Prostate gland (tissue), 2 donors: ENCODE measurements at regions not wholly inside any gene's neighbourhood (a gene's known extent, or its start where the extent isn't known, plus 50 kb on each side); places are given as distances from the start of the nearest gene placed in this dataset.
A peak's percentile ranks its signal among the peaks of the same experiment; 100 is the strongest.

Experiments used
- DNase-seq: peaks from one replicate; pipeline ENCODE4 v3.0.0-alpha.2; 2019; ENCODE audit warnings: low spot score
- H3K27ac ChIP-seq, 2 donors: fragments of 200-600 bp; sonication (generic); 2 replicates each; pipeline ENCODE4 v1.5.1; 2017 to 2019
- H3K27me3 ChIP-seq: fragments of 200-600 bp; sonication (generic); replicated peaks from 2 replicates; pipeline ENCODE4 v1.5.1; 2019; ENCODE audit not compliant: insufficient read depth
- H3K36me3 ChIP-seq, 2 donors: fragments of 200-600 bp; sonication (generic); 1 replicate in 1 of 2; 2 replicates in 1 of 2; pipeline versions ENCODE4 v1.5.1 to v1.8.1; 2017 to 2019
- H3K4me1 ChIP-seq: fragments of 200-600 bp; sonication (generic); replicated peaks from 2 replicates; pipeline ENCODE4 v1.5.1; 2019
- H3K4me3 ChIP-seq, 2 donors: fragments of 200-600 bp; sonication (generic); 2 replicates each; pipeline ENCODE4 v1.5.1; 2017 to 2019
- H3K9me3 ChIP-seq: fragments of 200-600 bp; sonication (generic); 2 replicates; pipeline ENCODE4 v1.5.1; 2017
- CTCF ChIP-seq, 4 experiments: fragments of 200-600 bp in 2 of 4; fragments of 450-650 bp in 2 of 4; sonication (generic) in 2 of 4; IDR thresholded peaks; 1 replicate in 3 of 4; 2 replicates in 1 of 4; pipeline ENCODE4 v1.5.1; 2016 to 2019; ENCODE audit warnings: antibody characterized with exemption in 4 of 4, mild to moderate bottlenecking in 2 of 4, moderate library complexity in 2 of 4
- POLR2A ChIP-seq: fragments of 450-650 bp; IDR thresholded peaks from one replicate; pipeline ENCODE4 v1.6.1; 2016; ENCODE audit warnings: antibody characterized with exemption, mild to moderate bottlenecking
- POLR2AphosphoS5 ChIP-seq: sonication (generic); formaldehyde crosslinking; IDR thresholded peaks from one replicate; pipeline ENCODE4 v1.6.1; 2017; ENCODE audit warnings: antibody characterized with exemption
- WGBS: methylation state at CpG from one replicate; pipeline ENCODE4 v1.1.5; 2018; 5-methylcytosine and 5-hydroxymethylcytosine counted together
- intact Hi-C: fragments of 100-400 bp; cut with DNase I; formaldehyde crosslinking; loops from one replicate; pipeline ENCODE4 v1.14.2; 2022

- intact Hi-C loops, result no loop called here
- H3K27ac ChIP-seq, result no peak overlapping the region
- WGBS, result 44% methylated on average over 2 of the region's 2 CpGs
- no peak for TF ChIP-seq CTCF (IDR thresholded peaks at IDR 0.05)
- TF ChIP-seq POLR2AphosphoS5, result no peak
- no peak for TF ChIP-seq POLR2A
- no peaks in the 10 kb centered on the region for H3K36me3 ChIP-seq
- DNase-seq, result no peak
- H3K9me3 ChIP-seq, result no peaks in the 10 kb centered on the region
- H3K4me1 ChIP-seq, result no peaks in the 10 kb centered on the region
- H3K27me3 ChIP-seq, result no peaks in the 10 kb centered on the region
- no peak overlapping the region for H3K4me3 ChIP-seq
Measured at GRCh38 chr12:64991121-64991611, 129.9 kb downstream of the WIF1 start.

GRCh38 chr12:64992116-64992515, 129.0 kb downstream of the WIF1 start:
- TF ChIP-seq POLR2AphosphoS5 (no peak), CTCF (IDR thresholded peaks at IDR 0.05) (no peak)
- H3K27me3 ChIP-seq, result no peaks in the 10 kb centered on the region
- 58% methylated on average over 5 of the region's 5 CpGs for WGBS
- H3K4me1 ChIP-seq, result no peaks in the 10 kb centered on the region
- DNase-seq, result no peak
- intact Hi-C loops, result no loop called here
- H3K9me3 ChIP-seq, result no peaks in the 10 kb centered on the region
- no peaks in the 10 kb centered on the region for H3K36me3 ChIP-seq
- no peak overlapping the region for H3K27ac ChIP-seq
- no peak overlapping the region for H3K4me3 ChIP-seq

- H3K4me3 ChIP-seq, result no peak overlapping the region
- H3K9me3 ChIP-seq, result no peaks in the 10 kb centered on the region
- H3K27me3 ChIP-seq, result no peaks in the 10 kb centered on the region
- no peak overlapping the region for H3K27ac ChIP-seq
- intact Hi-C loops, result no loop called here
- H3K4me1 ChIP-seq, result no peaks in the 10 kb centered on the region
- no peaks in the 10 kb centered on the region for H3K36me3 ChIP-seq
- TF ChIP-seq POLR2A (no peak), POLR2AphosphoS5 (no peak), CTCF (IDR thresholded peaks at IDR 0.05) (no peak)
- 17% methylated on average over 1 of the region's 1 CpG for WGBS
- no peak for DNase-seq
Measured at GRCh38 chr12:64992641-64993040, 128.5 kb downstream of the WIF1 start.

GRCh38 chr12:64993461-64993860, 127.6 kb downstream of the WIF1 start:
- no peak for DNase-seq
- no peak overlapping the region for H3K4me3 ChIP-seq
- H3K27ac ChIP-seq, result no peak overlapping the region
- intact Hi-C loops, result no loop called here
- TF ChIP-seq POLR2AphosphoS5, result no peak
- no peak for TF ChIP-seq CTCF (IDR thresholded peaks at IDR 0.05)
- TF ChIP-seq POLR2A, result no peak
- H3K9me3 ChIP-seq, result no peaks in the 10 kb centered on the region
- no peaks in the 10 kb centered on the region for H3K4me1 ChIP-seq
- no peaks in the 10 kb centered on the region for H3K36me3 ChIP-seq
- WGBS, result 9% methylated on average over 1 of the region's 1 CpG
- no peaks in the 10 kb centered on the region for H3K27me3 ChIP-seq

GRCh38 chr12:64995816-64996215, 125.3 kb downstream of the WIF1 start:
- 32% methylated on average over 1 of the region's 1 CpG for WGBS
- Histone ChIP-seq H3K4me1 (no peaks in the 10 kb centered on the region), H3K4me3 (no peak overlapping the region), H3K9me3 (no peaks in the 10 kb centered on the region), H3K27ac (no peak overlapping the region), H3K36me3 (no peaks in the 10 kb centered on the region), H3K27me3 (no peaks in the 10 kb centered on the region)
- DNase-seq, result no peak
- intact Hi-C loops, result no loop called here
- TF ChIP-seq POLR2A (no peak), POLR2AphosphoS5 (peak; percentile 16)
